ENCODE measurements at regions not wholly inside any gene's neighbourhood (a gene's known extent, or its start where the extent isn't known, plus 50 kb on each side); places are given as distances from the start of the nearest gene placed in this dataset.

GRCh38 chr13:93108111-93108601 lies 118.5 kb upstream of the GPC6 start:
- intact Hi-C loops (cut with DNase I): no loop called here

GRCh38 chr13:93116809-93117208 lies 109.8 kb upstream of the GPC6 start:
- intact Hi-C loops (cut with DNase I): no loop called here
- H3K9ac ChIP-seq (ENCODE audit: low read length in 3 of 3): no peak overlapping the region
- H3K9me3 ChIP-seq (ENCODE audit: control insufficient read depth in 2 of 3, insufficient read depth in 1 of 3, low read length in 3 of 3): no peaks in the 10 kb centered on the region
- no peaks in the 10 kb centered on the region for H3K27me3 ChIP-seq (ENCODE audit: control insufficient read depth, insufficient read depth, low read length)
- TF ChIP-seq CTCF (IDR thresholded peaks at IDR 0.05; ENCODE audit: borderline replicate concordance, extremely low read depth, insufficient read depth): peak; percentile 15
- no peaks in the 10 kb centered on the region for H3K4me1 ChIP-seq (ENCODE audit: control insufficient read depth in 2 of 3, insufficient read depth in 2 of 3, low read depth in 1 of 3, low read length in 3 of 3)
- FAIRE-seq (peak; percentile 8), DNase-seq (peak in 1 of 5 donors; percentile 3)
- H3K36me3 ChIP-seq (ENCODE audit: control insufficient read depth in 2 of 3, insufficient read depth in 3 of 3, low read length in 3 of 3): no peaks in the 10 kb centered on the region
- no peak overlapping the region for H3K27ac ChIP-seq (ENCODE audit: low read depth in 2 of 2, low read length in 2 of 2)
- H3K4me3 ChIP-seq (ENCODE audit: low read length in 3 of 3): no peak overlapping the region

More at GRCh38 chr13:93108111-93108601, 118.5 kb upstream of the GPC6 start:
- FAIRE-seq: no peak
- Histone ChIP-seq H3K4me3 (ENCODE audit: low read length in 3 of 3) (no peak overlapping the region), H3K27ac (ENCODE audit: low read depth in 2 of 2, low read length in 2 of 2) (no peak overlapping the region), H3K27me3 (ENCODE audit: control insufficient read depth, insufficient read depth, low read length) (no peaks in the 10 kb centered on the region), H3K9me3 (ENCODE audit: control insufficient read depth in 2 of 3, insufficient read depth in 1 of 3, low read length in 3 of 3) (no peaks in the 10 kb centered on the region), H3K9ac (ENCODE audit: low read length in 3 of 3) (no peak overlapping the region), H3K36me3 (ENCODE audit: control insufficient read depth in 2 of 3, insufficient read depth in 3 of 3, low read length in 3 of 3) (no peaks in the 10 kb centered on the region), H3K4me1 (ENCODE audit: control insufficient read depth in 2 of 3, insufficient read depth in 2 of 3, low read depth in 1 of 3, low read length in 3 of 3) (no peaks in the 10 kb centered on the region)
- TF ChIP-seq CTCF (IDR thresholded peaks at IDR 0.05; ENCODE audit: borderline replicate concordance, extremely low read depth, insufficient read depth): no peak
- DNase-seq: no peak

GRCh38 chr13:93118081-93118615 lies 108.5 kb upstream of the GPC6 start:
- Histone ChIP-seq H3K36me3 (ENCODE audit: control insufficient read depth in 2 of 3, insufficient read depth in 3 of 3, low read length in 3 of 3) (no peaks in the 10 kb centered on the region), H3K9me3 (ENCODE audit: control insufficient read depth in 2 of 3, insufficient read depth in 1 of 3, low read length in 3 of 3) (no peaks in the 10 kb centered on the region), H3K4me3 (ENCODE audit: low read length in 3 of 3) (no peak overlapping the region), H3K4me1 (ENCODE audit: control insufficient read depth in 2 of 3, insufficient read depth in 2 of 3, low read depth in 1 of 3, low read length in 3 of 3) (no peaks in the 10 kb centered on the region), H3K27me3 (ENCODE audit: control insufficient read depth, insufficient read depth, low read length) (no peaks in the 10 kb centered on the region), H3K27ac (ENCODE audit: low read depth in 2 of 2, low read length in 2 of 2) (no peak overlapping the region), H3K9ac (ENCODE audit: low read length in 3 of 3) (no peak overlapping the region)
- FAIRE-seq: no peak
- no peak for DNase-seq
- TF ChIP-seq CTCF (IDR thresholded peaks at IDR 0.05; ENCODE audit: borderline replicate concordance, extremely low read depth, insufficient read depth): no peak
- intact Hi-C loops (cut with DNase I): no loop called here

DNA sequence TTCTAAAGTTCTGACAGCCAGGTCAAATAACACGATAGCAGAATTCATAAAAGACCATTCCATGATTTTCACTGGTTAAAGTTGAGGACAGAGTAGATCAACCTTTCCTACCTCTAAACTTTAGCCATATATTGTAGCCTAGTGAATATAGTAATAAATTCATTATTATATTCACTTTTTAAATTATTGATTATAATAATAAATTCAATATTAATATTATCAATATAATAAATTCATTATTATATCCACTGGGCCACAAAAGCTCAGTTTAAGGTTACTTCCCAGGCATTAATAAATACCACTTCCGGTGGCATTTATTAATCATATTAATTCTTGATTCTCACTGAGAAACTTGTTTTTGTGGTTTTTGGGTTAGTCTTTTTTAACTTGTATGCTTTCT lies 85.7 kb upstream of the GPC6 start:
- Histone ChIP-seq H3K9me3 (ENCODE audit: control insufficient read depth in 2 of 3, insufficient read depth in 1 of 3, low read length in 3 of 3) (no peaks in the 10 kb centered on the region), H3K27me3 (ENCODE audit: control insufficient read depth, insufficient read depth, low read length) (no peaks in the 10 kb centered on the region), H3K4me1 (ENCODE audit: control insufficient read depth in 2 of 3, insufficient read depth in 2 of 3, low read depth in 1 of 3, low read length in 3 of 3) (no peaks in the 10 kb centered on the region), H3K36me3 (ENCODE audit: control insufficient read depth in 2 of 3, insufficient read depth in 3 of 3, low read length in 3 of 3) (no peaks in the 10 kb centered on the region), H3K9ac (ENCODE audit: low read length in 3 of 3) (no peak overlapping the region), H3K4me3 (ENCODE audit: low read length in 3 of 3) (no peak overlapping the region), H3K27ac (ENCODE audit: low read depth in 2 of 2, low read length in 2 of 2) (no peak overlapping the region)
- no peak for TF ChIP-seq CTCF (IDR thresholded peaks at IDR 0.05; ENCODE audit: borderline replicate concordance, extremely low read depth, insufficient read depth)
- no peak for DNase-seq
- intact Hi-C loops (cut with DNase I): no loop called here
- FAIRE-seq: no peak

Data from kidney (tissue), 13 donors.